ENCODE measurements at regions not wholly inside any gene's neighbourhood (a gene's known extent, or its start where the extent isn't known, plus 50 kb on each side); places are given as distances from the start of the nearest gene placed in this dataset.
"Not testable (repeated sequence)": the region's sequence is repeated elsewhere in the genome, so short reads cannot be mapped to it uniquely, and the experiment has no call there.

DNA sequence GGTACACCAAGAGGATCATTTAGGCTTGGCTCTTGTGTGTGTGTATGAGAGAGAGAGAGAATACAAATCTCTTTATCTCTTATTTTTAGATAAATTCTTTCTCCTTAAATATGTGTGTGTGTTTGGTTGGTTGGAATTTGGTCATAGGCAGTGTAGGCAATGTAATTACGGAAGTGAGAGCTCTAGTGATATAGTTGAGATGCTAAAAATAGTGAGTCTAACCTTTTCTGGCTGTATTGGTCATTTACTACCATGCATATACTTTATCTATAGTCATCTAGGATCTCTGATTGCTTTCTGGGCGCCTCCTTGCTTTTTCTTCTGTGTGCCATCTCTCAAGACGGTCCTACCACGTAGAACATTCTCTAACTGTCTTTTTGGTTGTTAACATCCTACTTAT is 250.2 kb downstream of the NUF2 start:
- no peak for DNase-seq (ENCODE audit: low spot score)

DNA sequence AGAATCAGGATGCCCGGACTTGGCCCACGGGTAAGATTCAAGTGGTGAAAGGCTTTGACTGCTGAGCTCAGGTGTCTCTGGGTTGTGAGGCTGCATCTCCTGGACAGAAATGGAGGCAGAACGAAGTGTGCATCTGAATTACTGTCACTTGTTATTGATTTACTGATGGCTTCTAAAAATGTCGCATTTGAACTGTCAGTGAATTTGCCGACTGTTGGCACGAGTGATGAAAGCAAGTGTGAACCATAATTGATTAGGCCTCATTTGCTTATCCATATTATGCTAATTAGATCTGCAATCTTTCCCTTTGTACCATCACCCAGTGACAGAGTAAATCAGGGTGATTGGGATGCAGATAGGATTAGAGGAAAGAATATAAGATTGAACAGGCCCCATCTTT is 252.4 kb downstream of the NUF2 start:
- no peak for DNase-seq (ENCODE audit: low spot score)

DNA sequence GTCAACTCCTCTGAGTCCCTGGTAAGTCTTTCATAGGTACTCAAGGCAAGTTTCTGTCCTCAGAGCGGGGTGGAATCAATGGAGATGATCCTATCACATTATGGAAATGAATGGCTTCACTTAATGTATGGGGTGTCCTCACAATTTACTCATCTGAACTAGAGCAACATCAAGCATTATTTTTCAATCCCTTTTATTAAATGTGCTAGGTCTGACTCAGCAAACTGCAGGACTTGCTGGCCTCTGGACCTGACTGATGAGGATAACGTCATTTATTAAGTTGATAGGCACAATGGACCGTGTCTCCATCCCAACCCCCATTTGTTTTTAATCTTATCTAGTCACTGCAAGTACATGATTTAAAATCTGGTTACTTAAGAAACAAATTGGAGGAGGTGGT is 259.2 kb downstream of the NUF2 start:
- no peak for DNase-seq (ENCODE audit: low spot score)

DNA sequence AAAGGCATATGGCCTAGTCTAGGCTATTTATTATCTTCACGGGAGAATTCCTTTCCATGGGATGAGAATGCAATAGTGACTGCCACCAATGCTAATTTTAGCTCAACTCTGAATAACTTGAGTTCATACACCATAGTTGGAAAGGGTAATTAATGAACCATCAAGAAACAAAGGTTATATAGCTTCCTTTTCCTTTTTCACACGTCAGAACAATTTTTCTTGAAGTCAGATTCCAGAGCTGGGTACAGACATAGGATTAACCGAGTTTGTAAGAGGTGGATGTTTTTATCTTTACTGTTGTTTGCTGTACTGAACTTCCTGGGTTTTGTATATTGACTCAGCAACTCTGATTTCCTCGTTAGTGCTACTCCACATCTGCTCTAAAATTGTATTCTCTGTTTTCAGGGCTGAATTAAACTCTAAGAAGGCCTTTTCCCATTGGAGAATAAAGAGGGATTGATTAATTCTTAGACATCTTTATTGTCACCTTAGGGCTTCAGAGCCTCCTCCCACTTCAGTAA is 262.0 kb downstream of the NUF2 start:
- DNase-seq (ENCODE audit: low spot score), result peak; percentile 10

DNA sequence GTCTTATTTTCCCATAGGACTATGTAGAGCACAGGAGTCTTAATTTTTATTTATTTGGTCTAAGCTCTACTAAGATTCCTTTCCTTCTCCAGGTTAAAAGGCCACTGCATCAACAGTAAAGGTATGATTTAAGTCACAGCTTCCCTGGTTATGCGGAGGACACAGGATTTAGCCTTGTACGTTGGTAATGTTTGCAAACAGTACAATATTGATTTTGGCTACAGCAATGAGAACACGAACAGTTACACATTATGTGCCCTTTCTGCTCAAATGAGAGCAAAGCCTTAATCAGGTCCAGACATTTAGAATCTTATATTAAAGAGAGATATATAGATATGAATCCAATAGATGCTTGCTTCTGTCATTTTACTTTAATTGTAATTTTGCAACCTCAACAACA is 264.0 kb downstream of the NUF2 start:
- DNase-seq (ENCODE audit: low spot score), result no peak

DNA sequence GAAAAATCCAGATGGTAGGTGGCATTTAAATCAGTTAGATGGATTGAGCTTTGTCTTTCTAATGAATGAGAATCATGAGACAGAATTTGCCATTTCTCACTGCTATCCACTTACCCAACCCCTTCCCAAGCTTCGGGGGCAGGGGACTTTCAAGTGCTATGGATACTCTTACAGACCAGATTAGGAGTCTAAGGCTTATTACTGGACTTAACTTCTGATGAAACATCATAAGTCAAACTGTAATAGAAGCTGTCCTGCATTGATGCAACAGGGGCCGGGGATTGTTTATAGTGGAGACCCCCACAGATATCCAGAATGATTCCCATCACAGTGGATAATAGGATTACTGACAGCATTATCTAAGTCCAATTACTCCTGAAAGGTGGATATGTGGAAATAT is 267.0 kb downstream of the NUF2 start:
- DNase-seq (ENCODE audit: low spot score), result no peak

DNA sequence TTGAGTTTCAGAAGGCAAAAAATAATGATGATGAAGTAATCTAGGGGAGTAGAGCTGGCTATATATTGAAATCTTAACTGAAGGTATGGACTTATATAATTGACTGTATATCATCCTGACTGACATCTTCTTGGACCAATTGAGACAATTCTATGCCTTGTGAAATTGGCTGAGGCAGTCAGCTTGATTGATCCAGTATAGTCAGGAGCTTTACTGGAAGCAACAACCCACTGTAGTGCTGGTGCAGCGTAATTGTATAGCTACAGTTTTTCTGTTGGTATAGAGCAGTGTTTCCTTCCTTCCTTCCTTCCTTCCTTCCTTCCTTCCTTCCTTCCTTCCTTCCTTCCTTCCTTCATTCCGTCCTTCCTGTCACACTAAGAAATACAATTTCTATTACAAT is 268.0 kb downstream of the NUF2 start:
- DNase-seq (ENCODE audit: low spot score), result no peak

DNA sequence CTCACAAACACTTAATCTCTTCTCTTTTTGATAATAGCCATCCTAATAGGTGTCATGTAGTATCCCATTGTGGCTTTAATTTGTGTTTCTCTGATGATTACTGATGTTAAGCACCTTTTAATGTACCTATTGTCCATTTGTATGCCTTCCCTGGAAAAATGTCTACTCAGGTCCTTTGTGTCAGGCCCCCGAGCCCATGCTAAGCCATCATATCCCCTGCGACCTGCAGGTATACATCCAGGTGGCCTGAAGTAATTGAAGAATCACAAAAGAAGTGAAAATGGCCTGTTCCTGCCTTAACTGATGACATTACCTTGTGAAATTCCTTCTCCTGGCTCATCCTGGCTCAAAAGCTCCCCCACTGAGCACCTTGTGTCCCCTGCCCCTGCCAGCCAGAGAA is 269.4 kb downstream of the NUF2 start:
- DNase-seq (ENCODE audit: low spot score), result not testable (repeated sequence)

DNA sequence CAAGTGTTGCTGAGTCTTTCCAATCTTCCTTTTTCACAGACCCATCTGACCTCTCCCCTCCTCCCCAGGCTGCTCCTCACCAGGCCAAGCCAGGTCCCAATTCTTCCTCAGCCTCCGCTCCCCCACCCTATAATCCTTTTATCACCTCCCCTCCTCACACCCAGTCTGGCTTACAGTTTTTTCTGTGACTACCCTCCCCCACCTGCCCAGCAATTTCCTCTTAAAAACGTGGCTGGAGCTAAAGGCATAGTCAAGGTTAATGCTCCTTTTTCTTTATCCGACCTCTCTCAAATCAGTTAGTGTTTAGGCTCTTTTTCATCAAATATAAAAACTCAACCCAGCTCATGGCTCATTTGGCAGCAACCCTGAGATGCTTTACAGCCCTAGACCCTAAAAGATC is 270.9 kb downstream of the NUF2 start:
- not testable (repeated sequence) for DNase-seq (ENCODE audit: low spot score)

DNA sequence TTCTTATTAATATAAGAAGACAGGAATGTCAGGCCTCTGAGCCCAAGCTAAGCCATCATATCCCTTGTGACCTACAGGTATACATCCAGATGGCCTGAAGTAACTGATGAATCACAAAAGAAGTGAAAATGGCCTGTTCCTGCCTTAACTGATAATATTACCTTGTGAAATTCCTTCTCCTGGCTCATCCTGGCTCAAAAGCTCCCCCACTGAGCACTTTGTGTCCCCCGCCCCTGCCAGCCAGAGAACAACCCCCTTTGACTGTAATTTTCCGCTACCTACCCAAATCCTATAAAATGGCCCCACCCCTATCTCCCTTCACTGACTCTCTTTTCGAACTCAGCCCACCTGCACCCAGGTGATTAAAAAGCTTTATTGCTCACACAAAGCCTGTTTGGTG is 274.4 kb downstream of the NUF2 start:
- DNase-seq (ENCODE audit: low spot score), result not testable (repeated sequence)

DNA sequence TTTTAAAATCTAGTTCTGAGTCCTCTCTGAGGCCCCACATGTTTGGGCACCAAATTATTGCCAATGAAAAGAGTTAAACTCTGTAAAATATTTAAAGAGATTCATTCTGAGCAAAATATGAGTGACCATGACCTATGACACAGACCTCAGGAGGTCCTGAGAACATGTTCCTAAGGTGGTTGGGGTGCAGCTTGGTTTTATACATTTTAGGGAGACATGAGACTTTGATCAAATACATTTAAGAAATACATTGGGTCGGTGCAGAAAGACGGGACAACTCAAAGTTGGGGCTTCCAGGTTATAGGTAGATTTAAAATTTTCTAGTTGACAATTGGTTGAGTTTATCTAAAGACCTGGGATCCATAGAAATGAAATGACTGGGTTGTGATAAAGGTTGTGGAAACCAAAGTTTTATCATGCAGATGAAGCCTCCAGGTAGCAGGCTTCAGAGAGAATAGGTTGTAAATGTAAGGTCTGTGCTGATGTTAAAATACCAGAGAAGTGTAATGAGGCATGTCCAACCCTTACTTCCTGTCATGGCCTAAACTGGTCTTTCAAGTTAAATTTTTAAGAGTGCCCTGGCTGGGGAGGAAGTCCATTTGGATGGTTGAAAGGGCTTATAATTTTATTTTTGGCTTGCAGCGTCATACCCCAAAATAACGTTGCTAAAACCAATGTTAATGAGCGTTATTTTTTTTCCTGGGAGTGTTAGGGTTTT is 274.9 kb downstream of the NUF2 start:
- no peak for DNase-seq (ENCODE audit: low spot score)

DNA sequence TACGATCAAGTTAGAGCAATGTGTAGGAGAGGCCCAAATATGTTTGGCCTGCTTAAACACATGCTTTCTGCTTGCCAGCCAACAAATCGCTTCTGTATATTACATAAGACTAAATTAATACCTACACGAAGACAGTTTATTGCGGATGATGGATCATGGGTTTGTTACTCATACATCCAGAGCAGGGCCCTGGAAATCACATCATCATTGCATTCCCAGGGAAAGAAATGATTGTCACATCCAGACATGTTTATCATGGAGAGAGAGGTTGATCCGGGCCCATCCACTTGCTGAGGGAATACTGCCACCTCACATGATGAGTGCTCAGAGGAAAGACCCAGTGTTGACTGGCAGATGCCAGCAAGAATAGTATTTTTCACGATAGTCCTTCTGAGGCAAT is 282.6 kb downstream of the NUF2 start:
- DNase-seq (ENCODE audit: low spot score), result no peak

DNA sequence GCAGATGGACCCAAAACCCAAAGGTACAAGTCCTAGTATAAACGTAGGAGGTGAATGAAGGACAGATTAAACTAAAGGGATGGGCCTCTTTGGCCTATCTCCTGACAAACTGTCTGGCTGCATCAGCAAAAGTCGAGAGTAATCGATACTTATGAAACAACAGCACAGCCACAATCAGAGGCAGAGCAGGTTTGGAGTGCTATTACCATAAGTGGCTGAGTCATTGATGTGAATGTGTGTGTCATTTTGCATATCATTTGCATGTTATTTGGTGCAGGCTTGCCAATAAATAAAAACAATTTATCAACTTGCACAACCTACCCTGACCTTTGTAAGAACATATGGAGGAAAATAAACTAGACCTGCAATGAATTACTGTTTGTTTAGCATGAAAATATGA is 283.1 kb downstream of the NUF2 start:
- DNase-seq (ENCODE audit: low spot score), result no peak

DNA sequence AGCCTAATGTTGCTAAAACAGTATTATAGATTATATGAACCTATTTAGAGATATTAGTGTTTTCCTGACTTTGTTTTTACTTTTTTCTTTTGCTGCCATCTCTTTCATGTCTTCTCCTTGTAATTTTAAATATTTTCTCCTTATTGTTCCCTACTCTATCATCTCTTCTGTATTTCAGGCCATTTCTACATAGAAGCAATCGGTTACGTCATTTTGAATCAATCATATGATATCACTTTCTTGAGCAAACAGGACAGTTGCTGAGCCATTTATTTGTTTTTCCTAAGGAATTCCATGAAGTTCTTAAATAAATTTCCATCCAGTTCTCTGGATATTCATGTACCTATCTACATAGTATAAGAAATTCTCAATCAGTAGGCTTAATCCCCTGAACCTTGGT is 287.2 kb downstream of the NUF2 start:
- no peak for DNase-seq (ENCODE audit: low spot score)

DNA sequence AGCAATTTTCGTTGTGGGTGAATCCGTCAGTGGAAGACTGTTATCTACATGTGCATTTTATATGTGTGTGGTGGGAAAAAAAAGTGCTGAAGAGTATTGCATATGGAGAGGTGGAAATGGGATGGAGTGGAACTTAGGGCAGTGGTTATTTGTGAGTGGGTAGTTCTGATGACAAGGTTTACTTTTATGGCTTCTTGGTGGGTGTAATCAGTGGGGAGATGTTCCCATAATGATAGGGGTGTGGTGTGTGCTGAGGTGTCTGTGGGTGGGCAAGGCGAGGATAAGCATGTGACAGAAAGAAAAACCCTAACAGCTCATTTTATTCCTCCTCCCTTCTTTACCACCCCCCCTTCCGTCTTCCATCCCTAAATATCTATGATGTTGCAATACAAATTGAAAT is 288.1 kb downstream of the NUF2 start:
- DNase-seq (ENCODE audit: low spot score), result no peak

DNA sequence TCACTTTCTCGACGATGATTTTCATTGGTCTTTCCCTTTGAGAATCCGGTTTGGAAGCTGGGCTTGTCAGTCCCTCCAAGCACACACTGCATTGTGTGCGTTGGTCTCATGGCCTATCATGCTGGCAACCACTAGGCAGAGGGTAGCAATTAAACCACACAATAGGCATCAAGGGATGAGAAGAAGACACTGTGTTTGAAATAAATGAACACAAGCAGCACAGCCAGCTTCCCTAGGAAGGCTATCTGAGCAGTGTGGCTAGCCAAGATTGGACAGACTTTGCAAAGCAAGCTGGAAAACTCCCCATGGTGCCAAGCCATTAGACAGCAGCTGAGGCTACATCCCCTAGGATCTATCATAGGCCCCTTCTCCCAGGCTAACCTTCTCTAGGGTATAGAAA is 288.7 kb downstream of the NUF2 start:
- DNase-seq (ENCODE audit: low spot score), result no peak

DNA sequence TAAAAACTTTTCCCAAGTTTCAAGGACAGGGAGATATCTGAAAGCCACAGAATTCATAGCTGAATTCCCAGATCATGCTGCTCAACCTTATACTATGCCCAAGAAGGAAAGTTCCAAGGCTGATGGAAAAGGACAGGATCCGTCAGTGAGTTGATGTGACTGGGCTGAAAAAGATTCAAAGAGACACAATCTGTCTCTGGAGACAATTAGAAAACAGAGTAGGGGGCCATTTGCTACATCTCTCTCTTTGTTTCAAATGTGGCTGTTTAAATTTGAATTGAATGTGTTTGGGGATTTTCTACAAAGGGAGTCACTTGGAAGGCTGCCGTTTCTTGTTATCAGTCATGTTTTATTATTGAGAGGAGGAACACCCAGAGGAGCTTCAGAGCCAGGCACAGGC is 292.6 kb downstream of the NUF2 start:
- no peak for DNase-seq (ENCODE audit: low spot score)

DNA sequence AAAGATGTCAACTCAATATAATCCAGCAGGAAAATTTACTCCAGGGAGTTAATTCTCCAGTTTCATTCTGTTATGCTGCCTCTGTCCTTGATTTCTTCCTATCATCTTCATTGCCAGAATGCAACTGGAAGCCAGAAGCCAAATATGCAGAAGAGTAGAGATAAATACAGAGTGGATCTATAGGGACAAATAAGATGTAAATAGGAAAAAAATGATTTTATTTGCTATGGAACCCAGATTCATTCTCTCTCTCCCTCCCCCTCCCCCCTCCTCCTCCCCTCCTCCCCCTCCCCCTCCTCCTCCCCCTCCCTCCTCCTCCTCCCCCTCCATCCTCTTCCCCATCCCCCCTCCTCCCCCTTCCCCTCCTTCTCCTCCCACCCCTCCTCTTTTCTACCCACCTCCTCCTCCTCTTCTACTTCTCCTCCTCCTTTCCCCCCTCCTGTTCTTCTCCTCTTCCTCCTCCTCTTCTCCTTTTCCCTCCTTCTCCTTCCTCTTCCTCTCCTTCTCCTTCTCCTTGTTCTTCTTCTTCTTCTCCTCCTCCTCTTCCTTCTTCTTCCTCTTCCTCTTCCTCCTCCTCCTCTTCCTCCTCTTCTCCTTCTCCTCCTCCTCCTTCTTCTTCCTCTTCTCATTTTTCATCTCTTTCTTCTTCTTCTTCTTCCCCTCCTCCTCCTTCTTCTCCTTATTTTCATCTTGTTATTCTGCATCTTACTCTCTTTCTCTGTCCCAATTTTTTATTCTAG is 306.4 kb downstream of the NUF2 start:
- no peak for DNase-seq (ENCODE audit: low spot score)

DNA sequence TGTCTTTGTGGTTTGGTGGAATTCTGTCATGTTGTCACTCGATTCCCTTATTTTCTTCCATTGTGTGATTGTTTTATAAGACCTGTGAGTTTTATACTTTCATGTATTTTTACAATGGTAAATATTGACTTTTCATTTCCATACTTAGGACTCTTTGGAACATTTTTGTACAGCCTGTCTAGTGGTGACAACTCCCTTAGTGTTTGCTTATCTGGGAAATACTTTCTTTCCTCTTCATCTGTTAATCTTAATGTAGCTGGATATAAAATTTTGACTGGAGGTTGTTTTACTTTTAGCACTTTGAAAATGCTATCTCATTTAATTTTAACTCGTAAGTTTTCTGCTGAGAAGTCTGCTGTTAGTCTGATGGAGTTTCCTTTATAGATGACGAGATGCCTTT is 310.5 kb downstream of the NUF2 start:
- no peak for DNase-seq (ENCODE audit: low spot score)

DNA sequence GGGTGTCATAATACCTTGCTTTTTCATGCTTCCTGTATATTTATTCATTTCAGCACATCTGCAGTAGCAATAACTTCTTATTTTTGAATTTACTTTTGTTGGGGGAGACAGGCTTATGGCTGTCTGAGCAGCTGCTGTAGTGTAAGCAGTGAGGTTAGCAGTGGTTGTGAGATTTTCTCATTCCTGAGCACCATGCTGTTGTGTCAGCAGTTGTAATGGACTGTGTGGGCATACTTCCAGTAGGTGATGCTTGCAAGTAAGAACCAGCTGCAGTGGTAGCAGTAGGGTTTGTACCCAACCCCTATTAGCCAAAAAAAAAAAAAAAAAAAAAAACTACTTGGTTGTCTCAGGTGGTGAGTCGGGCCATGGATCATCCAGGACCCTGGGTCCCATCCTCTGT is 311.6 kb downstream of the NUF2 start:
- no peak for DNase-seq (ENCODE audit: low spot score)

DNA sequence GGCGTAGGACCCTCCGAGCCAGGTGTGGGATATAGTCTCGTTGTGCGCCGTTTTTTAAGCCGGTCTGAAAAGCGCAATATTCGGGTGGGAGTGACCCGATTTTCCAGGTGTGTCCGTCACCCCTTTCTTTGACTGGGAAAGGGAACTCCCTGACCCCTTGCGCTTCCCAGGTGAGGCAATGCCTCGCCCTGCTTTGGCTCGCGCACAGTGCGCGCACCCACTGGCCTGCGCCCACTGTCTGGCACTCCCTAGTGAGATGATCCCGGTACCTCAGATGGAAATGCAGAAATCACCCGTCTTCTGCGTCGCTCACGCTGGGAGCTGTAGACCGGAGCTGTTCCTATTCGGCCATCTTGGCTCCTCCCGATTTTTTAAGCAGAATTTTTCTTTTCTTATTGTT is 323.9 kb downstream of the NUF2 start:
- not testable (repeated sequence) for DNase-seq (ENCODE audit: low spot score)

DNA sequence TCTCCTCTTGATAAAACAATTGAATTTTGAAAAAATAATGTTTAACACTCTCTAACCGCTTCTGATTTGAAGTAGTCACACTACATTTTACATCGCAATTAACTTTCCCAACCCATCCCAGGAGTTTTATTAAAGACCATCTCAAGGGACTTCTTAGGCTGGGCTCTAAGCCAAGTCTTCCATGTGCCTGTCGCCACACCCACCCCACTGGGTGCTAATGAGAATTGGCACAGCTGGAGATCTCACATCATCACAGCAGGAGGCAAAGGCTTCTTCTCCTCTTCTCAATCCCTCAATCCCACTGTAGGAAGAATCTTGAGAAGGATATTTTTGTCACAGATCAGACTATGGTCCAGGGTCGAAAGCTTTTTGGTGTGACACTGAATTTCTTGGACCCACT is 328.9 kb downstream of the NUF2 start:
- no peak for DNase-seq (ENCODE audit: low spot score)

DNA sequence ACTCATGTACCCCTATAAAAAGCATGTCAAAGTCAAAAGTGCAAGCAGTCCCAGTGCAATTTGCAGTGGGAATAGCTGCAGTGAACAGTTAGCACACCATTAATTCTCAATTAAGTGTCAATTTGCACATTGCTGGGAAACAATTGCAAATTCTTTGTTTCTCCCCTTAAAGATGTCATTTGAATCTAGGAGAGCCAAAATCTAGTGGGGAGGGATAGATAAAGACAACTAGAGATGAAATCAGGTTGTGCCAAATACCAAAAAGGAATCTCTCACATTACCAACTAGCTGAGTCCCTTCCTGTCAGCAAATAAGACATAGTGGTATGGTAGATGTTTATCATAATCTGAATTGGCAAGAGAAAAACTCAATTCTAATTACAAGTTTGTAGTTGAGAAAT is 330.7 kb downstream of the NUF2 start:
- DNase-seq (ENCODE audit: low spot score), result no peak
